C4-2B (cell line): ENCODE measurements at regions not wholly inside any gene's neighbourhood (a gene's known extent, or its start where the extent isn't known, plus 50 kb on each side); places are given as distances from the start of the nearest gene placed in this dataset.

Experiments used
- H3K27ac ChIP-seq: fragments of 450-650 bp; 2 replicates; pipeline ENCODE4 v1.5.1; 2017
- CTCF ChIP-seq: fragments of 450-650 bp; conservative IDR thresholded peaks from 2 replicates; pipeline ENCODE4 v1.5.1; 2017; ENCODE audit warnings: mild to moderate bottlenecking
- ZFX ChIP-seq: fragments of 450-650 bp; IDR thresholded peaks from 2 replicates; pipeline ENCODE4 v1.6.1; 2017

- no peak for TF ChIP-seq CTCF
- TF ChIP-seq ZFX: no peak
- H3K27ac ChIP-seq: no peak overlapping the region
These were observed 54.0 kb upstream of the ANKRD28 start for GRCh38 chr3:15851735-15852134.

GRCh38 chr3:15858547-15859506 is 61.0 kb upstream of the ANKRD28 start:
- peak overlapping the region; percentile 91 for H3K27ac ChIP-seq
- TF ChIP-seq ZFX: peak; percentile 91
- TF ChIP-seq CTCF: peak; percentile 1; the same call in 1 of the 2 replicates

DNA sequence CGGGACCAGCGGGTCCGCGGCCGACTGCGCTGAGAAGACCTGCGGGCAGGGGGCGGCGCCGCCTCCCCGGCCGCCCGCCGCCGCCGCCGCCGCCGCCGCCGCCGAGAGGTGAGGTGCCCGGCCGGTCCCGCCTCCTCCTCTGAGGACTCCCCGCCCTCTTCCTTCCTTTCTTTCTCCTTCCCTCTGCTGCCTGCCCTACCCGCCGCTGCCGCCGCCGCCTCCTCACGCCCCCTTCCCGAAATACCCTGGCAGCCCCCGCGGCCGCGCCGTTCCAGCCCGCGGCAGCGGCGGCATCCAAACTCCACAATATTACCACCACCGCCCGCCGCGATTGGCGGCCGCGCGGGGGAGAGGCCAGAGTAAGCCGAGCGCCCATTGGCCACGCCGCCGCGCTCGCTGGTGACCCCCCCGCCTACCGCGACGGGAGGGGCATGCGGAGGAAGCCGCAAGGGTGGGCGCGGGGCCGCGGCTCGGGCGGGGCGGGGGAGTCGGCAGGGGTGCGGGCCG is 61.8 kb upstream of the ANKRD28 start:
- TF ChIP-seq ZFX (no peak), CTCF (no peak)
- H3K27ac ChIP-seq: peak overlapping the region; percentile 91

GRCh38 chr3:15860014-15860934 is 62.5 kb upstream of the ANKRD28 start:
- no peak for TF ChIP-seq CTCF
- TF ChIP-seq ZFX: no peak
- H3K27ac ChIP-seq: peak overlapping the region; percentile 91

DNA sequence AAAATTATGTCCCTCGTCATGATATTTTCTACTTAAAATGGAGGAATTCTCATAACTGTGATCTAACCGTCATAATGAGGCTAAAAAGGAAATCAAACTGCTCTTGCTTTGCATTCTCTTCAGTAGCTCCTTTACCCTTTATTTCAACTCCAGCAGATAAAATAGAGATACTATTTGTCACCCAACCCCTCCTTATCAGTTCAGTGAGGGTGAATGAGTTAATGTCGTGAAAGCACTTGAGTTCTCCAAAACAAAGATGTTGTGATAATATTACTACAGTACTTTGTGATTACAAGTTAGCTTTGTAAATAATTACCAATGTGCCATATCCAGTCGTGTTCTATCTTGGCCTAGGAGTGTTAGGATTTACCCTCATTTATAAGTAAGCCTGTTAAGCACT is 63.4 kb upstream of the ANKRD28 start:
- TF ChIP-seq CTCF (no peak), ZFX (no peak)
- no peak overlapping the region for H3K27ac ChIP-seq

DNA sequence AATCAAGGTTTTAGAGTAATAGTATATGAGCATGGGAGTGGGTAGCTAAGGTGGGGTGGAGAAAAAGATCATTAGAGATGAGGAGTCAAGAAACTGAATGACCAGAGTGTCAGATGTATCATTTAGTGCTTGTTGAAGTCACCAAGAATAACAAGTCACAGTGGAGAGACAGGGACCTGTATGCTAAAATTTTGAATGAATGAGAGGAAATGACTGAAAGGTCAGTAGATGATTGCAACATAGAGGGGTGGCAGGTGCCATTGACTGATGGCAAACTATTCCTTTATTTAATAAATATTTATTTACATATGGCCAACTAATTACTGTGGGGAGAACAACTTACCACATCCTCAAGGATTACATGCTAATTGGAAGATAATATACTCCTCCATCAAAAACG is 75.0 kb upstream of the ANKRD28 start:
- TF ChIP-seq CTCF: no peak
- no peak for TF ChIP-seq ZFX
- no peak overlapping the region for H3K27ac ChIP-seq
